K562 (cell line): ENCODE measurements at regions not wholly inside any gene's neighbourhood (a gene's known extent, or its start where the extent isn't known, plus 50 kb on each side); places are given as distances from the start of the nearest gene placed in this dataset.

Experiments
- AFF4 ChIP-seq: sonication (generic); formaldehyde crosslinking; IDR thresholded peaks from 2 replicates; pipeline ENCODE4 v1.8.0; 2023; ENCODE audit warnings: mild to moderate bottlenecking, missing genetic modification reagents
- ARID1B ChIP-seq: fragments of 450-650 bp; IDR thresholded peaks from 2 replicates; pipeline ENCODE4 v1.6.1; 2016; ENCODE audit warnings: antibody characterized with exemption, mild to moderate bottlenecking, inconsistent platforms
- ARID3A ChIP-seq: IDR thresholded peaks from 2 replicates; pipeline ENCODE4 v1.6.1; 2012; ENCODE audit warnings: low read depth, low read length, improper control_type of control experiment, borderline replicate concordance
- FOXP4 ChIP-seq: sonication (generic); formaldehyde crosslinking; IDR thresholded peaks from 2 replicates; pipeline ENCODE4 v1.8.0; 2022; ENCODE audit warnings: mild to moderate bottlenecking, missing genetic modification reagents, borderline replicate concordance
- KDM2B ChIP-seq: fragments of 250-450 bp; sonication (Bioruptor Pico); IDR thresholded peaks from 2 replicates; pipeline ENCODE4 v1.8.0; 2021; ENCODE audit warnings: mild to moderate bottlenecking, moderate library complexity
- L3MBTL2 ChIP-seq: fragments of 450-650 bp; IDR thresholded peaks from 2 replicates; pipeline ENCODE4 v1.6.1; 2016; ENCODE audit warnings: mild to moderate bottlenecking, moderate library complexity
- MLX ChIP-seq, 2 experiments: fragments of 450-650 bp in 1 of 2; sonication (generic) in 1 of 2; formaldehyde crosslinking; conservative IDR thresholded peaks; 2 replicates each; pipeline versions ENCODE4 v1.4.0 to v1.8.1; 2020 to 2022; ENCODE audit warnings: mild to moderate bottlenecking in 1 of 2, missing genetic modification reagents in 1 of 2
- PBX2 ChIP-seq, 2 experiments: IDR thresholded peaks in 1 of 2; conservative IDR thresholded peaks in 1 of 2; 2 replicates each; pipeline ENCODE4 v1.6.1; 2016; ENCODE audit warnings: low read depth in 2 of 2, mild to moderate bottlenecking in 1 of 2, missing compliant biosample characterization in 1 of 2, missing genetic modification characterization in 1 of 2, moderate library complexity in 1 of 2
- RFX1 ChIP-seq: fragments of 450-650 bp; IDR thresholded peaks from 2 replicates; pipeline ENCODE4 v1.6.1; 2016; ENCODE audit warnings: mild to moderate bottlenecking, moderate library complexity
- SOX6 ChIP-seq: fragments of 450-650 bp; IDR thresholded peaks from 2 replicates; pipeline ENCODE4 v1.6.1; 2014; ENCODE audit warnings: mild to moderate bottlenecking
- TAF9B ChIP-seq: fragments of 450-650 bp; IDR thresholded peaks from 2 replicates; pipeline ENCODE4 v1.6.1; 2018; ENCODE audit warnings: mild to moderate bottlenecking; ENCODE audit not compliant: partially characterized antibody
- ZBED1 ChIP-seq: IDR thresholded peaks from 2 replicates; pipeline ENCODE4 v1.6.1; 2014
- ZNF174 ChIP-seq: fragments of 250-450 bp; sonication (Bioruptor Pico); IDR thresholded peaks from 2 replicates; pipeline ENCODE4 v1.4.0; 2020; ENCODE audit warnings: mild to moderate bottlenecking
- ZNF316 ChIP-seq: fragments of 450-650 bp; IDR thresholded peaks from 2 replicates; pipeline ENCODE4 v1.6.1; 2016
- ZNF347 ChIP-seq: fragments of 450-650 bp; formaldehyde crosslinking; IDR thresholded peaks from 2 replicates; pipeline ENCODE4 v1.4.0; 2020; ENCODE audit warnings: low read depth, mild to moderate bottlenecking, moderate library complexity
- ZNF444 ChIP-seq: fragments of 250-450 bp; sonication (Bioruptor Pico); IDR thresholded peaks from 2 replicates; pipeline ENCODE4 v1.4.0; 2020; ENCODE audit warnings: mild to moderate bottlenecking, moderate library complexity
- ZNF764 ChIP-seq: fragments of 250-450 bp; sonication (Bioruptor Pico); IDR thresholded peaks from 2 replicates; pipeline ENCODE4 v1.4.0; 2020; ENCODE audit warnings: low read depth, mild to moderate bottlenecking, moderate library complexity
- TF ChIP-seq, protein P1 (sequence below): fragments of 250-450 bp; sonication (Bioruptor Pico); IDR thresholded peaks from 2 replicates; pipeline ENCODE4 v1.8.0; 2021; ENCODE audit warnings: borderline replicate concordance, mild to moderate bottlenecking, moderate library complexity; ENCODE audit not compliant: poor library complexity, severe bottlenecking

- TF ChIP-seq RFX1 (no peak), FOXP4 (CRISPR knock-in tag) (no peak), ZNF174 (CRISPR knock-in tag) (no peak), MLX (CRISPR knock-in tag; conservative IDR thresholded peaks at IDR 0.05) (no peak), PBX2 (CRISPR knock-in tag; IDR thresholded peaks at IDR 0.05; ENCODE audit: low read depth) (no peak), PBX2 (tag; conservative IDR thresholded peaks at IDR 0.05; ENCODE audit: low read depth) (peak; percentile 53; the same call in 1 of the 2 replicates), SOX6 (no peak), ZNF347 (CRISPR knock-in tag) (no peak), TAF9B (no peak), L3MBTL2 (no peak), ZNF444 (no peak), ARID1B (no peak), KDM2B (no peak), ZBED1 (no peak), ARID3A (no peak), ZNF316 (no peak), ZNF764 (CRISPR knock-in tag) (no peak), AFF4 (CRISPR knock-in tag) (no peak)
- TF ChIP-seq, protein P1, sequence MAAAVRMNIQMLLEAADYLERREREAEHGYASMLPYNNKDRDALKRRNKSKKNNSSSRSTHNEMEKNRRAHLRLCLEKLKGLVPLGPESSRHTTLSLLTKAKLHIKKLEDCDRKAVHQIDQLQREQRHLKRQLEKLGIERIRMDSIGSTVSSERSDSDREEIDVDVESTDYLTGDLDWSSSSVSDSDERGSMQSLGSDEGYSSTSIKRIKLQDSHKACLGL (CRISPR knock-in tag): no peak
Measured at GRCh38 chr22:22127100-22127499, 117.5 kb upstream of the VPREB1 start (continued).
